H1 (cell line): ENCODE measurements at regions not wholly inside any gene's neighbourhood (a gene's known extent, or its start where the extent isn't known, plus 50 kb on each side); places are given as distances from the start of the nearest gene placed in this dataset.

Experiments used
- CHD2 ChIP-seq: IDR thresholded peaks from 2 replicates; pipeline ENCODE4 v1.6.1; 2012; ENCODE audit warnings: low read length, improper control_type of control experiment
- KDM5A ChIP-seq: fragments of 200-600 bp; IDR thresholded peaks from 2 replicates; pipeline ENCODE4 v1.7.1; 2012; ENCODE audit warnings: mild to moderate bottlenecking, low read length, inconsistent platforms, mixed read lengths
- TF ChIP-seq, protein P1 (sequence below): IDR thresholded peaks from 2 replicates; pipeline ENCODE4 v1.6.1; 2011; ENCODE audit warnings: low read depth, mild to moderate bottlenecking, low read length; ENCODE audit not compliant: insufficient read depth

DNA sequence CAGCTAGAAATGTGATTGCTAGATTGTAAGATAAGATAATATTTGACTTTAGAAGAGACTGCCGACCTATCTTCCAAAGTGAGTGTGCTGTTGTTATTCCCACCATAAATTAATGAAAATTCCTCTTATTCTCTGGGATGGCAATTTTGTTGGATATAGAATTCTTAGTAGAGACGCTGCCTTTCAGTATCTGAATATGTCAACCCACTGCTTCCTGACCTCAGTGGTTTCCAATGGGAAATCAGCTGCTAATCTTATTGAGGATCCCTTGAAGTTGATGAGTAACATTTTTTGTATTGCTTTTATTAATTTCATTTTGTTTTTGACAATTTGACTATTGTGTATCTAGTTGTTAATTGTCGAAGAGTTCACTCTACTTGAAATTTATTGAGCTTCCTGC lies 313.0 kb downstream of the BMP2 start (continued):
- no peak for TF ChIP-seq CHD2
- no peak for TF ChIP-seq KDM5A
- TF ChIP-seq, protein P1, sequence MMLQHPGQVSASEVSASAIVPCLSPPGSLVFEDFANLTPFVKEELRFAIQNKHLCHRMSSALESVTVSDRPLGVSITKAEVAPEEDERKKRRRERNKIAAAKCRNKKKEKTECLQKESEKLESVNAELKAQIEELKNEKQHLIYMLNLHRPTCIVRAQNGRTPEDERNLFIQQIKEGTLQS = no peak
